ENCODE measurements at regions not wholly inside any gene's neighbourhood (a gene's known extent, or its start where the extent isn't known, plus 50 kb on each side); places are given as distances from the start of the nearest gene placed in this dataset.

DNA sequence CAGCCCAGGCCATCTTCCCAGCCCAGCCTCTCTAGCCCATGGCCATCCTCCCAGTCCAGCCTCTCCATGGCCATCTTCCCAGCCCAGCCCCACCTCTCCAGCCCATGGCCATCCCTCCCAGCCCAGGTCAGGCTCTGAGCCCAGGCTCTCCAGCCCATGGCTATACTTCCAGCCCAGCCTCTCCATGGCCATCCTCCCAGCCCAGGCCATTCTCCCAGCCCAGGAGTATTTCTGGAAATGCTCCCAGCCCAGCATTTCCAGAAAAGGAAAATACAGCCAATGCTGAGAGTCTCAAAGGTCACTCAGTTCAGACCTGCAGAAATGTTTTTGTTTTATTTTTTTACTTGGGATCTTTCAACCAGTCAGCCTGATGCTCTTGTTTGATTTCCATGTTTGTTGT is 70.0 kb upstream of the ZNF281 start:
- Histone ChIP-seq H3K27me3 (no peaks in the 10 kb centered on the region), H3K36me3 (no peaks in the 10 kb centered on the region), H3K4me1 (no peaks in the 10 kb centered on the region), H3K4me3 (no peak overlapping the region), H3K9me3 (no peaks in the 10 kb centered on the region), H3K27ac (no peak overlapping the region)
- DNase-seq (ENCODE audit: low spot score in 2 of 2), result no peak
- TF ChIP-seq, protein P1, sequence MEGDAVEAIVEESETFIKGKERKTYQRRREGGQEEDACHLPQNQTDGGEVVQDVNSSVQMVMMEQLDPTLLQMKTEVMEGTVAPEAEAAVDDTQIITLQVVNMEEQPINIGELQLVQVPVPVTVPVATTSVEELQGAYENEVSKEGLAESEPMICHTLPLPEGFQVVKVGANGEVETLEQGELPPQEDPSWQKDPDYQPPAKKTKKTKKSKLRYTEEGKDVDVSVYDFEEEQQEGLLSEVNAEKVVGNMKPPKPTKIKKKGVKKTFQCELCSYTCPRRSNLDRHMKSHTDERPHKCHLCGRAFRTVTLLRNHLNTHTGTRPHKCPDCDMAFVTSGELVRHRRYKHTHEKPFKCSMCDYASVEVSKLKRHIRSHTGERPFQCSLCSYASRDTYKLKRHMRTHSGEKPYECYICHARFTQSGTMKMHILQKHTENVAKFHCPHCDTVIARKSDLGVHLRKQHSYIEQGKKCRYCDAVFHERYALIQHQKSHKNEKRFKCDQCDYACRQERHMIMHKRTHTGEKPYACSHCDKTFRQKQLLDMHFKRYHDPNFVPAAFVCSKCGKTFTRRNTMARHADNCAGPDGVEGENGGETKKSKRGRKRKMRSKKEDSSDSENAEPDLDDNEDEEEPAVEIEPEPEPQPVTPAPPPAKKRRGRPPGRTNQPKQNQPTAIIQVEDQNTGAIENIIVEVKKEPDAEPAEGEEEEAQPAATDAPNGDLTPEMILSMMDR (IDR thresholded peaks at IDR 0.05), result no peak
- intact Hi-C loops (cut with DNase I), result loop anchor here (10.0 kb wide), 1 partner anchor 795 kb away; no protein-coding TSS in a partner anchor

DNA sequence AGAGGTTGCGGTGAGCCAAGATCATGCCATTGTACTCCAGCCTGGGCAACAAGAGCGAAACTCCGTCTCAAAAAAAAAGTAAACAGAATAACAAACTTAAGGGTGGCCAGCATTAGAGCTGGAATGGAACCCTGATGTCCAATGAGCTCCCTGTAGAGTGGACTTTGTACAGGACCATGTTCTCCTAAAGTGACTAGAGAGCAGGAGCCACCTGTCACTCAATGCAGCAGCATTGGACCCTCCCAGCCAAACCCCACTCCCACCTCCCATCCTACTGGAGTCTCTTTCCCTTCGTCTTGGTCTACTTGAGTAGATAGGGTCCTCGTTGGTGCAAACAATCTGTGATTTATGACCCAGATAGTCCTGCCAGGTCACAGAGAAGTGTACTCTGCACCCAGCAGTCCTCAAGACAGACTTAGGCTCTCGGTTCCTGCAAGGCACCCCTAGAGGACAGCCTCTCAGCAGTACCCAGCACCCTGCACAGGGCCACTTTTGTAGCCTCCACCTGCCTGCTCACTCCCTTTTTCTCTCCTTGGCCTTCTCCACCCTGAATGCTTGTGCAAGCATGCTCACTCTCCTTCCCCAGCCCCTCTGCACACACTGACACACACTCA is 69.2 kb upstream of the ZNF281 start:
- no peak overlapping the region for H3K27ac ChIP-seq
- TF ChIP-seq, protein P1 (IDR thresholded peaks at IDR 0.05), result no peak
- no peaks in the 10 kb centered on the region for H3K9me3 ChIP-seq
- H3K4me1 ChIP-seq, result no peaks in the 10 kb centered on the region
- no peak for DNase-seq (ENCODE audit: low spot score in 2 of 2)
- no peaks in the 10 kb centered on the region for H3K27me3 ChIP-seq
- H3K36me3 ChIP-seq, result no peaks in the 10 kb centered on the region
- H3K4me3 ChIP-seq, result no peak overlapping the region
- intact Hi-C loops (cut with DNase I), result no loop called here

DNA sequence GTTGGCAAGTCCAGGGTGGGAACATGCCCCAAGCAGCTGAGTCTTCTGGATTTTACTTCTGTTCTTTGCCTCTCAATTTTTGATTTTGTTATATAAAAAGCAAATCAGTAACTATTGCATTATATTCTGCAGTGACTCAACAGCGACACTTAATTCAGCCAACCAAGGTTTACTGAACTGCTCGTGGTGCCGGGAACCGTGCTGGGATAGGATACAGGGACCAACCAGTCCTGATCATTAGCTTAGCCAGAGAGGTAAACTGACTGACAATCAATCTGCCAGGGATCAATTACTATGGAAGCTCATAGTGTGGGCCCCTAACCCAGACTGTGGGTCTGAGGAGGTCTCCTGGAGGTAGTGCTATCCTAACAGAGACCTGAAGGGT is 68.4 kb upstream of the ZNF281 start:
- H3K36me3 ChIP-seq, result no peaks in the 10 kb centered on the region
- DNase-seq (ENCODE audit: low spot score in 2 of 2), result no peak
- no peaks in the 10 kb centered on the region for H3K4me1 ChIP-seq
- no peaks in the 10 kb centered on the region for H3K27me3 ChIP-seq
- TF ChIP-seq, protein P1 (IDR thresholded peaks at IDR 0.05), result no peak
- no peaks in the 10 kb centered on the region for H3K9me3 ChIP-seq
- H3K27ac ChIP-seq, result no peak overlapping the region
- intact Hi-C loops (cut with DNase I), result no loop called here
- no peak overlapping the region for H3K4me3 ChIP-seq

DNA sequence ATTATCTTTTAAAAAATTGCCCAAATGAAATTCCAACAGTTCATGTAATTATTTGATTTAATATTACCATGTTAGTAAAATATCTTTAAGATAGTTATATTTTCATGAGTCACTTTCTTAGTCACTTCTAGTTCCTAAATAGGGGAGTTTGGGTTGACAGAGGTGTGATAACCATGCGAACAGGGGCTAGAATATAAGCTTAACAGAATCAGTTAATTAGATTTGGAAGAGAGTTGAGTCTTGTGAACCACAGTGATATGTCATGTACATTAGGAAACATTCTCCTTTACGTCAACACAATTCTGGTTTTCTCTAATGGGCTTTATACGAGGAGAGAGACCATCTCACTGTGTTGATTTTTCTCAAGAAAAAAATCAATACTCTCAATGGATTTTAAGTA is 64.8 kb upstream of the ZNF281 start:
- Histone ChIP-seq H3K4me3 (no peak overlapping the region), H3K27me3 (no peaks in the 10 kb centered on the region), H3K36me3 (no peaks in the 10 kb centered on the region), H3K27ac (no peak overlapping the region), H3K4me1 (no peaks in the 10 kb centered on the region), H3K9me3 (no peaks in the 10 kb centered on the region)
- no peak for DNase-seq (ENCODE audit: low spot score in 2 of 2)
- TF ChIP-seq, protein P1 (IDR thresholded peaks at IDR 0.05), result no peak
- intact Hi-C loops (cut with DNase I), result no loop called here

DNA sequence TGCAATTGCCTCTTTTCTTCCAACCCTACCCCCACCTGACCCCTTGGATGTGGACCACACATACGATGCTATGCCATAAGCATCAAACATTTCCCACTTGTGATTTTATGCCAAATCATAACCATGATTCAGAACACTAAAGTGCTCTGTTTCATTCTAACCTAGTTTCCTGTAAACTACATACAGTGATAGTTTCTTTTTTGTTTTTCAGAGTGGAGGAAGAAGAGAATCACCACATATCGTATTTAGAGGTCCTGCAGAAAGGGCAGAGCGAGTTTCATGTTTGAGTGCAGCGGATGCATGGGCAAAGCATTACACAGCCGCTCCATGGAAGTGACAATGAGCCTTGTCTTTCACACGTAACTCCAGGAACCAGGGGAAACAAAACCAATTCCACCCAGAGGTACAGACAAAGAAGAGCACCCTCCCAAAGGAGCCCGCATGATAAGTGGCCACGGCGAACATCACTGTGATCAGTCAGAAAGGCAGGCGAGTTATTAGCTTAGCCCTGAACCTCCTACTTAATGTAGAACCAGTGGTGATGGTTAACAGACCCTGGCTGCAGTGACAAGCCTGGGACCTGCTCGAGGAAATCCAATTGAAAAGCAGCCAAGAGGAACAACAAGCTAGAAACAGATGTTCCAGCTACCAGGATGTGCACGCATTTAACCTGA is 64.0 kb upstream of the ZNF281 start:
- intact Hi-C loops (cut with DNase I), result no loop called here
- no peak for DNase-seq (ENCODE audit: low spot score in 2 of 2)
- Histone ChIP-seq H3K27me3 (no peaks in the 10 kb centered on the region), H3K27ac (no peak overlapping the region), H3K9me3 (no peaks in the 10 kb centered on the region), H3K36me3 (no peaks in the 10 kb centered on the region), H3K4me1 (no peaks in the 10 kb centered on the region), H3K4me3 (no peak overlapping the region)
- TF ChIP-seq, protein P1 (IDR thresholded peaks at IDR 0.05), result no peak

Data from ascending aorta (tissue), 2 donors.